Right ventricle myocardium superior (tissue), 1 donor: ENCODE measurements at regions not wholly inside any gene's neighbourhood (a gene's known extent, or its start where the extent isn't known, plus 50 kb on each side); places are given as distances from the start of the nearest gene placed in this dataset.

Source experiments
- ATAC-seq: fragments of 200-7000 bp; cut with Tn5 transposase; one replicate; pipeline ENCODE4 v1.9.1; 2020; ENCODE audit warnings: mild to moderate bottlenecking; ENCODE audit not compliant: poor library complexity
- DNase-seq: peaks from one replicate; pipeline ENCODE4 v3.0.0-alpha.2; 2020
- intact Hi-C: fragments of 100-400 bp; cut with DNase I; formaldehyde crosslinking; loops from one replicate; pipeline ENCODE4 v1.11.2; 2022
- donor health status: DM: no; HTN: yes; CAD: no; lungs with severe emphysema.

DNA sequence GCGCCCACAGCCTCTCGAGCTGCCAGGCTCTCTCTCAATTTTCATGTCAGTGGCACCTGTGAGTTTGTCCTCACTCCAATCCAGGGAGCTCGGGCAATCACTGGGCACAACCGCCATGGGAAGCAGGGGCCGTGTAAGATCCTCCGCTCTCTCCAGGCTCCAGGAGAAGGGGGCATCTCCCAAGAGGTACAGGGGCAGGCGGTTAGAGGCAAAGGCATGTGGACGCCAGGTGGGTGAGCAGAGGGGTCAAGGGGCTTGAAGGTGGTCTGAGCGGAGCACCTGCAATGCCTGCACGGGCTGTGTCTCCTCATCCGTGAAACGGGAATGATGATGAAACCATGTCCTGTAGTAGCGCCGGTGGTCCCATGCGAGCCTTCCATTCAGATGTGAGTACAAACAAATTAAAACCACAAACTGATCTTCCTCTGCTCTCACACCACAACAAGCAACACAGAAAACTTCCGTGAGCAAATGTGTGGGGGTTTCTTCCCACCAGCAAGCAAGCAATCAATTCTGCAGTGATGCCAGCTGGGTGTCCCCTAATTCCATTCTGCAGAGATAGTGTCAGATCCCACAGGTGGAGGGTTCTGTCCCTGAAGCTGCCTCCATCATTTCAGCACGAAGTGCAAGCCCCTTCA lies 222.5 kb upstream of the PMEPA1 start:
- no peak for DNase-seq
- ATAC-seq, result no peak
- intact Hi-C loops, result no loop called here

- intact Hi-C loops, result no loop called here
- no peak for ATAC-seq
- DNase-seq, result no peak
Measured at GRCh38 chr20:57930351-57930750, 220.5 kb upstream of the PMEPA1 start.

DNA sequence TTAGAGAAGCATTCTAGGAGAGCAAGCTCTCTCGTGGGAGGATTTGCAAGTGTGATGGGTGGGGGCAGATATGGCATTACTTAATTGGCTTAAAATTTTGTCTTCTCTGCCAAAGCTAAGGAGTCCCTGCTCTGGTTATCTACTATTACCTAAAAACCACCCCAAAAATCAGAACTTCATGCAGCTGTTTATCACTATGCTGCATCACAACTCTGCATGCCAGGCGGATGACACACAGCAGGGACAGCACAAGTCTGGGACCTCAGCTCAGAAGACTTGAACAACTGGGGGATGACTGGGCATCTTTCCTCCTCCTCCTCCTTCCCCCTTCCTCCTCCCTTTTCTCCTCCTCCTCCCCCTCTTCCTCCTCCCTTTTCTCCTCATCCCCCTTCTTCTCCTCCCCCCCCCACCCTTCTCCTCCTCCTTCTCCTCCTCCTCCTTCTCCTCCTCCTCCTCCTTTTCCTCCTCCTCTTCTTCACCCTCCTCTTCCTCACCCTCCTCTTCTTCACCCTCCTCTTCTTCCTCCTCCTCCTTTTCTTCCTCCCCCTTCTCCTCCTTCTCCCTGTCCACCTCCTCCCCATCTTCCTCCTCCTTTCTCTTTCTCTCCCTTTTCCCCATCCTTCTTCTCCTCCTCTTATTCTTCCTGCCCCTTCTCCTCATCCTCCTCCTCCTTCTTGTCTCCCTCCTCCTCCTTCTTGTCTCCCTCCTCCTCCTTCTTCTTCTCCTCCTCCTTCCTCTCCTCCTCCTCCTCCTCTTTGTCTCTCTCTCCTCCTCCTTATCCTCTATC lies 218.6 kb upstream of the PMEPA1 start:
- intact Hi-C loops, result no loop called here
- DNase-seq (no peak), ATAC-seq (peak; percentile 18)

DNA sequence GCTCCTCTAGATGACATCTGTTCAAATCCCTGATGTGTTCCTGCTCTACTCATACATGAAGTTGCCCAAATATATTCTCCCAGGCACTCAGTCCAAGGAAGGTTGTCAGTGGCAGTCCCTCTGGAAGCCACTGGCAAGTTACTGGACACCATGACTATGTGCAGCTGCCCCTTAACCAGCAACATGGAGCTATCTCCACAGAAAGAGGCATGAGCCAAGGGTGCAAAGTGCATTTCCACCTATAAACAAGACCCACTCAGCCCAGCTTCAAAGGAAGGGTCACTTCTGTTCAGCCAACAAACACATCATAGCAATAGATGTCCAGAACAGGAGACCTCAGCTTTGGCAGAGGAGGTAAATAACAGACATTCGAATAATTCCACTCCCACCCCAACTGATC lies 217.6 kb upstream of the PMEPA1 start:
- ATAC-seq, result no peak
- intact Hi-C loops, result no loop called here

GRCh38 chr20:57922706-57923105 lies 212.9 kb upstream of the PMEPA1 start:
- DNase-seq, result no peak
- intact Hi-C loops, result no loop called here
- ATAC-seq, result no peak

More for the DNA sequence above, 217.6 kb upstream of the PMEPA1 start:
- no peak for DNase-seq

GRCh38 chr20:57922083-57922482 lies 212.3 kb upstream of the PMEPA1 start:
- intact Hi-C loops, result no loop called here
- DNase-seq, result no peak
- ATAC-seq, result no peak

DNA sequence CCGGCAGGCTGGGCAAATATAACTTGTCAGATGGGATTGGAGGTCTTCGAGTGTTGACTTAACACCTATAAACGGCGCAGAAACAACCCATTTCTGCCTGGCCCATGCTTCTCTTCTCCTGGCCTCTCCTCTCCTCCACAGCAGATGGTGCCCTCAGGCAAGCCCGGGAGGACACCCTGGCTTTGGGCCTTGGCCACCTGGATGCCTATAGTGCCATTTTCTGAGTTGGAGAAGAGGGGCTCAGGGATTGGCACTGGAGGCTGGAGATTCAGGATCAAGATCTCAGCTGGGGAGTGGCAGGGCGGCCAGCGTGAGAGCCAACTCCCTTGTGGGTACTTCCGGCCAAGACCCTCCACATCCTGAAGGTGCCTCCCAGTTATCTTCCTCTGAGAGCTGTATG lies 211.9 kb upstream of the PMEPA1 start:
- ATAC-seq (no peak), DNase-seq (no peak)
- intact Hi-C loops, result no loop called here

DNA sequence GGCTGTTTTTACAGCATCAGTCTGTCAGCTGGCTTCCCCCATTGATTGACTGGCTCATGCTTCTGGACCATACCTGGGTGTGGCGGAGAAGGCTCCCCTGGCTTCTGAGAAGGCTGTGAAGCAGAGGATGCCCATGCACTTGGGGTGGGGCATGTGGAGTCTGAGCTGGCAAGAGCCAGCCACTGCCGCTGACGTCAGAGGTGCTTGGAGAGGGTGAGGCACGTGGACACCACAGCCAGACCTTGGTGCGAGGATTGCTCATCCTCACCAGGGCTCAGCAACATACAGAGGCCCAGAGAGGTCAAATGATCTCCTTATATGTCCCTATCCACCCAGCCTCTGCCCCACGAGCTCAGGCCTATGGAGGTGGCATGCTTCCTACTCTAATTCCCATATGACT lies 211.2 kb upstream of the PMEPA1 start:
- intact Hi-C loops, result no loop called here
- DNase-seq, result no peak
- no peak for ATAC-seq

DNA sequence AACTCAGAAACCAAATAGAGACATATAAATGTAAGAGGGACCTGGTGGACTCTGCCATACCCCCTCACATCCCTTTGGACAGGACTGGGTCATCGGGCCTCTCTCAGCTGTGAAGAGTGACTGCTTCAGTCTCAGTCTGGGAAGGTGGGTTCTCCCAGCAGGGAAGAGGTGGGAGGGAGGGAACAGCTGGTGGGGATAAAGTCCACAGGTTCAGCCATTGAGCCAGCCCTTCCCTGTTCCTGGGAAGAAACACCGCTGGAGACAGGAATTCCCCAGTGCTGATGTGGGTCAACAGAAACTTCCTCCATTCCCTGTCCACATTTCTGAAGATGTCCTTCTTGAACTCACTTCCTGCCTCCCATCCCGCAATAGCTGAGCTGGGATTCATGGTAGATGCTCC lies 209.2 kb upstream of the PMEPA1 start:
- no peak for ATAC-seq
- DNase-seq, result no peak
- intact Hi-C loops, result no loop called here

DNA sequence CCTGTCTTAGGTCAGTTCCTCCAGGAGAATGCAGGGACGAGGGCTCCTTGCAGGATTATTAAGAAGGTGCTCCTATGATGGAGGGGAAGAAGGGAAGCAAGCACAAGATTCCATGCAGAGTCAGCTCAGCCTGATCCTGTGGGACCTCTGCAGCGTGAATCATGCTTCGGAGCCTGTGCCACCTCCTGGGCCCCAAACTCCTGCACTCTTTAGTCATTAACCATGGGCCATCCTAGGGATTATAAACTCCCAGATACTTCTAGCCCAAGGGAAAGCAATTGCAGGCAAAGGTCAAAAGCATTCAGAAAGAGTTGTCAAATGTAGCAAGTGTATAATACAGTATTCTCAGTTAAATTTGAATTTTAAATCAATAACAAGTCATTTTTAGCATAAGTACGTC lies 208.7 kb upstream of the PMEPA1 start:
- DNase-seq (no peak), ATAC-seq (no peak)
- intact Hi-C loops, result no loop called here

GRCh38 chr20:57914205-57914604 lies 204.4 kb upstream of the PMEPA1 start:
- ATAC-seq, result no peak
- DNase-seq, result no peak
- intact Hi-C loops, result no loop called here

DNA sequence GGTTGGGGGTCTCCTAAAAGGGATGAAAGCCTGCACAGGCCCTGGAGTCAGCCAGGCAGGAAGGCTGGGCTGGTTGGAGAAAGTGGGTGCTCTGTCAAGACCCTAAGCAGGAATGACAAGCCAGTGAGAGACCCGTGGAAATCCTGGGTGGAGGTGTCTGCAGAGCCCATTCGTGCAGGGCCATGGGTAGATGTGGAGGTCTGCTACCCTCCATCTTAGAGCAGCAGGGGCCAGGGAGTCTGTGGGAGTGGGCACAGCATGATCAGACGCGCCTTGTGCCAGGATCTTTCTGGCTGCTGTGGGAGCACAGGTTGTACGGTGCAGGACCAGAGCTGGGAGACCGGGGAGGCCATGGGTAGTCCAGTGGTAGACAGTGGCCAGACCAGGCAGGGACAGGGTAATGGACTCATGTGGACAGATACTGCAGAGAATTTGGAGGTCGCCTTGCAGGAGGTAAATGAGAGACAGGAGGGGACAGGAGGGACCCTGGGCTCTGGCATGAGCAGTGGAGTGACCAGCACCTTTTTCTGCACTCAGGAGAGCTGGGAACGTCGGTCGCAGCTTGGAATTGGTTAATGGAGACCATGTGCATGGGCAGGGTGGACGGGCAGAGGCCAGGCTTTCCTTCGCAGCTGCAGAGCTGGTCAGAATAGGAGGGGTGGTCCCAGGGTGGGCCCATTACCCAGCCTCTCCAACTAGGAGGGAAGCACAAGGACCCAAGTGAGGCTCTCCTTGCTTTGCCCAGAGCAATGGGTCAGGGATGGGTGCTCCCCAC lies 203.5 kb upstream of the PMEPA1 start:
- no peak for ATAC-seq
- DNase-seq, result no peak
- intact Hi-C loops, result no loop called here

GRCh38 chr20:57912227-57912582 lies 202.4 kb upstream of the PMEPA1 start:
- DNase-seq, result no peak
- intact Hi-C loops, result no loop called here
- no peak for ATAC-seq

GRCh38 chr20:57911512-57912226 lies 201.9 kb upstream of the PMEPA1 start:
- intact Hi-C loops, result no loop called here
- no peak for ATAC-seq
- no peak for DNase-seq

DNA sequence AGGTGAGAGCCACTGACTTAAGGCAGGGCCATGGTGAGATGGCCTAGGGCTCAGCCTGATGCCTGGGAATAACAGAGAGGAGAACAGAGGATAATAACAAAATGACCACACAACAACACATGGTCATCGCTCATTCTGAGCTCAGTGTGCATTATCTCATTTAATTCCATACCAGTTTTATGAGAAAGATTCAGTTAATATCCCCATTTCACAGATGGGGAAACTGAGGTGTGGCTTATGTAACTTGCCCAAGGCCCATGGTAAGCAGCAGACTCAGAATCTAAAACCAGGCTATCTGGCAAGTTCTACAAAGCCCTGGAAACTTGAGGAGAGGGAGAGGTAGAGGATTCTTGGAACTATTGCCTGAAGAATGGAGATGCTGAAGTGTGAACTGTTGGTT lies 200.9 kb upstream of the PMEPA1 start:
- intact Hi-C loops, result no loop called here
- no peak for ATAC-seq
- no peak for DNase-seq

- ATAC-seq (no peak), DNase-seq (no peak)
- intact Hi-C loops, result no loop called here
Measured at GRCh38 chr20:57909763-57910331, 200.0 kb upstream of the PMEPA1 start.

DNA sequence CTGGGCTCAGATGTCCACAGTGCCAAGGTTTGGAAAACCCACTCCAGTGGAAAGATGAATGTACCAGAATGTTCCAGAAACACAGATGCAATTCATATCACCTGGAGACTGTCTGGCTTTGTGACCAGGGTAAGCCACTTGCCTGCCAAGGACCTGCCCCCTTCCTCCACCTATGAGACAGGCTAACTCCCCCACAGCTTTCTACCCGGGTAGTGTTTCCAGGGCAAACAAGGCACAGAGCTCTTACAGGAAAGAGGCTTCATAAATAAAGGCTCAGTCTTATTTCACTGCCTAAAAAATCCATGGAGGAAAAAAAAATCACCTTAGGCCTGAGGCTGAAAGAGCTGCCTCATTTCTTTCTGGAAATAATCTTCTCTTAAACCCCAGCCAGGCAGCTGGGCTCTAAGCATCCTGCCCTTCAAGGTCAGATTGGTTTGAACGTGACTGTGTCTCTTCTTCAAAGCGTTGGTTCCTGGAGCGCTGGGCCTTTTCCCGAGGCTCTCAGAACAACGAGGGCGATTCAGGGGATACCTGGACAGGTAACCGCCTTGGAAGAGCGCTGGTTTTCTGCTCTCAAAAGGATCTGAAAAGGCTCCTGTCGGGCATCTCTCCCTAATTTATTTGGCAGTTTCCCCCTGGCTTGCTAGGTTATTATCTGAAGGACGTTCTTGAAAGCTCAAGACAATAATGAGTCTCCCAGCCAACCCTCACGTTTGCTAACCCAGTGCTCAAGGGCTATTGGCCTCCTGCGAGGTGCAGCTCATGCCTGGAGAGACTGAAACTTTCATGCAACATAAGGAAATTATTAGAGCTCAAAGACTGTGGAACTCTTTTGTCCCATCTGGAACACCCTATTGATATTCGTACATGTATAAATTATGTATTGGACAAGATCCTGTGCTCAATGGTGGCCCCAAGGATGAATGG lies 199.2 kb upstream of the PMEPA1 start:
- ATAC-seq (no peak), DNase-seq (no peak)
- intact Hi-C loops, result no loop called here

GRCh38 chr20:57908226-57908625 lies 198.4 kb upstream of the PMEPA1 start:
- DNase-seq (no peak), ATAC-seq (no peak)
- intact Hi-C loops, result no loop called here
